HepG2 (cell line): ENCODE measurements at regions not wholly inside any gene's neighbourhood (a gene's known extent, or its start where the extent isn't known, plus 50 kb on each side); places are given as distances from the start of the nearest gene placed in this dataset.

ENCODE experiments used
- ARID2 ChIP-seq: sonication (generic); formaldehyde crosslinking; IDR thresholded peaks from 2 replicates; pipeline ENCODE4 v1.8.1; 2022; ENCODE audit warnings: mild to moderate bottlenecking, missing genetic modification reagents, borderline replicate concordance
- CEBPB ChIP-seq: IDR thresholded peaks from 2 replicates; pipeline ENCODE4 v1.6.1; 2011; ENCODE audit warnings: low read depth, low read length, improper control_type of control experiment, borderline replicate concordance
- CHCHD3 ChIP-seq: sonication (generic); formaldehyde crosslinking; IDR thresholded peaks from 2 replicates; pipeline ENCODE4 v1.8.0; 2022; ENCODE audit warnings: mild to moderate bottlenecking, missing genetic modification reagents, moderate library complexity
- ETV5 ChIP-seq: IDR thresholded peaks from 2 replicates; pipeline ENCODE4 v1.6.1; 2018; ENCODE audit warnings: missing biosample characterization, missing genetic modification reagents, inconsistent platforms, borderline replicate concordance
- HDAC2 ChIP-seq: sonication (generic); formaldehyde crosslinking; IDR thresholded peaks from 2 replicates; pipeline ENCODE4 v1.4.0; 2020; ENCODE audit warnings: missing genetic modification reagents
- HNRNPLL ChIP-seq: fragments of 200-400 bp; formaldehyde crosslinking; IDR thresholded peaks from 2 replicates; pipeline ENCODE4 v1.6.1; 2017; ENCODE audit warnings: mild to moderate bottlenecking, low read depth, low read length; ENCODE audit not compliant: poor library complexity, severe bottlenecking
- KLF16 ChIP-seq, 2 experiments: sonication (generic) in 1 of 2; formaldehyde crosslinking in 1 of 2; IDR thresholded peaks; 2 replicates each; pipeline versions ENCODE4 v1.6.1 to v1.8.0; 2016 to 2023; ENCODE audit warnings: missing genetic modification reagents in 2 of 2, missing compliant biosample characterization in 1 of 2
- MYC ChIP-seq: sonication (generic); formaldehyde crosslinking; IDR thresholded peaks from 2 replicates; pipeline ENCODE4 v1.9.0; 2021; ENCODE audit warnings: missing genetic modification reagents, borderline replicate concordance
- NR0B2 ChIP-seq: sonication (generic); formaldehyde crosslinking; IDR thresholded peaks from 2 replicates; pipeline ENCODE4 v1.4.0; 2020; ENCODE audit warnings: mild to moderate bottlenecking, missing genetic modification reagents
- RFX3 ChIP-seq: IDR thresholded peaks from 2 replicates; pipeline ENCODE4 v1.6.1; 2016; ENCODE audit warnings: missing biosample characterization, missing genetic modification reagents
- RXRB ChIP-seq: IDR thresholded peaks from 2 replicates; pipeline ENCODE4 v1.6.1; 2016; ENCODE audit warnings: borderline replicate concordance, missing genetic modification reagents, missing compliant biosample characterization
- SP4 ChIP-seq: sonication (generic); formaldehyde crosslinking; IDR thresholded peaks from 2 replicates; pipeline ENCODE4 v1.8.1; 2023; ENCODE audit warnings: mild to moderate bottlenecking, missing genetic modification reagents
- ZFP62 ChIP-seq: sonication (generic); formaldehyde crosslinking; IDR thresholded peaks from 2 replicates; pipeline ENCODE4 v1.4.0; 2020; ENCODE audit warnings: missing genetic modification reagents
- ZFX ChIP-seq: sonication (generic); formaldehyde crosslinking; IDR thresholded peaks from 2 replicates; pipeline ENCODE4 v1.4.0; 2020; ENCODE audit warnings: mild to moderate bottlenecking, low read depth, missing genetic modification reagents, moderate library complexity
- ZNF430 ChIP-seq: sonication (generic); formaldehyde crosslinking; IDR thresholded peaks from 2 replicates; pipeline ENCODE4 v1.9.0; 2021; ENCODE audit warnings: mild to moderate bottlenecking, missing genetic modification reagents
- ZNF563 ChIP-seq: sonication (generic); formaldehyde crosslinking; IDR thresholded peaks from 2 replicates; pipeline ENCODE4 v1.8.0; 2022; ENCODE audit warnings: mild to moderate bottlenecking, moderate library complexity, missing genetic modification reagents
- ZNF572 ChIP-seq: sonication (generic); formaldehyde crosslinking; IDR thresholded peaks from 2 replicates; pipeline ENCODE4 v1.5.1; 2020; ENCODE audit warnings: mild to moderate bottlenecking, missing genetic modification reagents
- ZNF589 ChIP-seq: sonication (generic); formaldehyde crosslinking; conservative IDR thresholded peaks from 2 replicates; pipeline ENCODE4 v1.8.0; 2022; ENCODE audit warnings: mild to moderate bottlenecking, moderate library complexity, missing genetic modification reagents
- ZNF605 ChIP-seq: sonication (generic); formaldehyde crosslinking; IDR thresholded peaks from 2 replicates; pipeline ENCODE4 v1.8.0; 2022; ENCODE audit warnings: mild to moderate bottlenecking, missing genetic modification reagents
- TF ChIP-seq, protein P1 (sequence below): IDR thresholded peaks from 2 replicates; pipeline ENCODE4 v1.6.1; 2012; ENCODE audit warnings: inconsistent platforms
- TF ChIP-seq, protein P2 (sequence below), 2 experiments: sonication (generic) in 1 of 2; formaldehyde crosslinking in 1 of 2; IDR thresholded peaks; 2 replicates each; pipeline versions ENCODE4 v1.6.1 to v1.9.0; 2014 to 2022; ENCODE audit warnings: antibody characterized with exemption in 1 of 2, borderline replicate concordance in 1 of 2, inconsistent platforms in 1 of 2, low read depth in 1 of 2, missing genetic modification reagents in 1 of 2
- TF ChIP-seq, protein P3 (sequence below): sonication (generic); formaldehyde crosslinking; IDR thresholded peaks from 2 replicates; pipeline ENCODE4 v1.8.0; 2022; ENCODE audit warnings: missing genetic modification reagents, low read depth, mild to moderate bottlenecking, borderline replicate concordance

DNA sequence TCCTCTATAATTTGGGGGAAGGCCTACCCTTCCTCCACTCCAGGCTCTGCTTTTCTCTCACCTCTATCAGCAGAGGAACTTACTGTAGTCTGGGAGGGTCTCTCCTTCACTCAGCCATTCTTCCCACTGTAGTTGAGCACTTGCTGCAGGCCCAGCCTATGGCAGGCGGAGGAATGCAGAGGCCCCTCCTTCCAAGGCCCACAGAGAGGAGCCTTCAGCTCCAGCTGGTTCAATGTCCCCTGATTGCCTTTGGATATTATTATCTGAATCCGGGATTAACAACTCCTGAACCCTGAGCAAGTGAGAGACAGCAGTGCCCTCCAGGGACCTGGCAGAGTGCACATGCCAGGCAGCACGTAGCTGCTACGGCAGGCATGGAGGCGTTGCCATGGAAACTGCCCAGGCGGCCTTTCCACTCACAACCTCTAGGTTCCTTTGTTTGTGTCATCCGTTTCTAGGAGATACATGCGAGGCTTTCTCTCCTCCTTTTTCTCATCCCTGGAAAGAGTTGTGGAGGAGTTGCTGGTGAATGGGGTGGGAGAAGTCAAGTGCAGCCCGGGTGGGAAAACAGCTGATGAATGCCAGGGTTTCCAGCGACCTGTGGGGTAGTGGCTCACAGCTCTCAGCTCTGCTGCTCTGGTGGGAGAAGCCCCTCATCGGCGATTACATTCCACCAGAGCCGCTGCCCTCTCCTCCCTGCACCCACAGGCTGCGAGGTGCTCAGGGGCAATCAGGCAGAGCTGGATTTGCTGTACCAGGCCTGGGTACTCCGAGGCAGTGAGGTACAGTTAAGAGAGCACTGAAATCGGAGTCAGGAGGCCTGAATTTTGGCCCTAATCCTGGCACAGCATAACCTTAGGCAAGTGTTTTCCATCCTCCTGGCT lies 55.3 kb upstream of the HK2 start (continued):
- TF ChIP-seq ZFP62 = no peak
- TF ChIP-seq CHCHD3 (CRISPR knock-in tag) = peak; percentile 61; the same call in 1 of the 2 replicates
- peak; percentile 97 for TF ChIP-seq RFX3 (CRISPR knock-in tag)
- peak; percentile 75; the same call in 1 of the 2 replicates for TF ChIP-seq ZNF572
- no peak for TF ChIP-seq ARID2 (CRISPR knock-in tag)
- peak; percentile 42; the same call in 1 of the 2 replicates for TF ChIP-seq ETV5 (CRISPR knock-in tag)
- TF ChIP-seq, protein P1, sequence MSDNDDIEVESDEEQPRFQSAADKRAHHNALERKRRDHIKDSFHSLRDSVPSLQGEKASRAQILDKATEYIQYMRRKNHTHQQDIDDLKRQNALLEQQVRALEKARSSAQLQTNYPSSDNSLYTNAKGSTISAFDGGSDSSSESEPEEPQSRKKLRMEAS = peak; percentile 58
- peak; percentile 55; the same call in 1 of the 2 replicates for TF ChIP-seq RXRB (CRISPR knock-in tag)
- peak; percentile 90 for TF ChIP-seq ZNF605
- TF ChIP-seq ZNF589 = 0 out of 2 replicates have a peak, but pooled peaks have one; percentile 20
- TF ChIP-seq ZFX = peak; percentile 76; the same call in 1 of the 2 replicates
- TF ChIP-seq NR0B2 (CRISPR knock-in tag) = peak; percentile 56; the same call in 1 of the 2 replicates
- peak; percentile 57 for TF ChIP-seq HNRNPLL
- peak; percentile 80 for TF ChIP-seq HDAC2 (CRISPR knock-in tag)
- TF ChIP-seq ZNF563 (CRISPR knock-in tag) = peak; percentile 56; the same call in 1 of the 2 replicates
- no peak for TF ChIP-seq SP4 (CRISPR knock-in tag)
- TF ChIP-seq, protein P2, sequence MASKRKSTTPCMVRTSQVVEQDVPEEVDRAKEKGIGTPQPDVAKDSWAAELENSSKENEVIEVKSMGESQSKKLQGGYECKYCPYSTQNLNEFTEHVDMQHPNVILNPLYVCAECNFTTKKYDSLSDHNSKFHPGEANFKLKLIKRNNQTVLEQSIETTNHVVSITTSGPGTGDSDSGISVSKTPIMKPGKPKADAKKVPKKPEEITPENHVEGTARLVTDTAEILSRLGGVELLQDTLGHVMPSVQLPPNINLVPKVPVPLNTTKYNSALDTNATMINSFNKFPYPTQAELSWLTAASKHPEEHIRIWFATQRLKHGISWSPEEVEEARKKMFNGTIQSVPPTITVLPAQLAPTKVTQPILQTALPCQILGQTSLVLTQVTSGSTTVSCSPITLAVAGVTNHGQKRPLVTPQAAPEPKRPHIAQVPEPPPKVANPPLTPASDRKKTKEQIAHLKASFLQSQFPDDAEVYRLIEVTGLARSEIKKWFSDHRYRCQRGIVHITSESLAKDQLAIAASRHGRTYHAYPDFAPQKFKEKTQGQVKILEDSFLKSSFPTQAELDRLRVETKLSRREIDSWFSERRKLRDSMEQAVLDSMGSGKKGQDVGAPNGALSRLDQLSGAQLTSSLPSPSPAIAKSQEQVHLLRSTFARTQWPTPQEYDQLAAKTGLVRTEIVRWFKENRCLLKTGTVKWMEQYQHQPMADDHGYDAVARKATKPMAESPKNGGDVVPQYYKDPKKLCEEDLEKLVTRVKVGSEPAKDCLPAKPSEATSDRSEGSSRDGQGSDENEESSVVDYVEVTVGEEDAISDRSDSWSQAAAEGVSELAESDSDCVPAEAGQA (IDR thresholded peaks at IDR 0.05; ENCODE audit: low read depth) = peak; percentile 90
- TF ChIP-seq, protein P2 (CRISPR knock-in tag; IDR thresholded peaks at IDR 0.05; ENCODE audit: borderline replicate concordance) = no peak
- peak in 1 of 2 experiments; percentile 78; a peak in 1 of 4 replicates for TF ChIP-seq KLF16 (CRISPR knock-in tag; IDR thresholded peaks at IDR 0.05)
- TF ChIP-seq, protein P3, sequence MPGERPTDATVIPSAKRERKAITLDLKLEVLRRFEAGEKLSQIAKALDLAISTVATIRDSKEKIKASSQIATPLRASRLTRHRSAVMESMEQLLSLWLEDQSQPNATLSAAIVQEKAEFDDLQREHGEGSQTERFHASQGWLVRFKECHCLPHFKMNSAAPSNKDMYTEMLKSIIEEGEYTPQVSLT (CRISPR knock-in tag) = no peak
- TF ChIP-seq MYC (CRISPR knock-in tag) = peak; percentile 71
- no peak for TF ChIP-seq CEBPB
- TF ChIP-seq ZNF430 (CRISPR knock-in tag) = peak; percentile 84
